HG02678 (cell line): ENCODE measurements at regions not wholly inside any gene's neighbourhood (a gene's known extent, or its start where the extent isn't known, plus 50 kb on each side); places are given as distances from the start of the nearest gene placed in this dataset.
"Not testable (repeated sequence)": the region's sequence is repeated elsewhere in the genome, so short reads cannot be mapped to it uniquely, and the experiment has no call there.

Experiments used
- ATAC-seq: cut with Tn5 transposase; IDR thresholded peaks from one replicate; pipeline ENCODE4 v1.9.1; 2021; ENCODE audit warnings: mild to moderate bottlenecking, moderate library complexity; ENCODE audit not compliant: unreplicated experiment

GRCh38 chr2:8587920-8588830 is 93.7 kb upstream of the ID2 start:
- no peak for ATAC-seq

GRCh38 chr2:8588831-8589191 is 93.0 kb upstream of the ID2 start:
- ATAC-seq, result no peak

GRCh38 chr2:8589721-8590120 is 92.1 kb upstream of the ID2 start:
- ATAC-seq, result no peak

DNA sequence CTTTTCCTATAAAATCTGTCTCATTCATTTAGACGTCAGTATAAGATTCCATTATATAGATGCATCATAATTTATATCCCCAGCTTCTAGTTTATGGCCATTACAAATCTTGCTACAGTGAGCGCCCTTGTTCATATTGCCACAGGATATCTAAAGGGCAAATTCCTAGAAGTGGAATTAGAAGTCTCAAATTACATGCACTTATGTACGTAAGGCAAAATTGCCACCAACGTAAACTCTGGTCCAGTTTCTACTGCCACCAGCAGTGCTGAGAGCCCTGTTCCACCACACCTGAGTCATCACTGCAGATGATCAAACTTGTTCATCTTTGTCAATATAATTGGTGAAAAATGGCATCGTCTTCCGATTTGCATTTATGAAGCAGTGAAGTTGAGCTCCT is 90.9 kb upstream of the ID2 start:
- no peak for ATAC-seq

GRCh38 chr2:8592736-8593135 is 89.1 kb upstream of the ID2 start:
- ATAC-seq, result no peak

DNA sequence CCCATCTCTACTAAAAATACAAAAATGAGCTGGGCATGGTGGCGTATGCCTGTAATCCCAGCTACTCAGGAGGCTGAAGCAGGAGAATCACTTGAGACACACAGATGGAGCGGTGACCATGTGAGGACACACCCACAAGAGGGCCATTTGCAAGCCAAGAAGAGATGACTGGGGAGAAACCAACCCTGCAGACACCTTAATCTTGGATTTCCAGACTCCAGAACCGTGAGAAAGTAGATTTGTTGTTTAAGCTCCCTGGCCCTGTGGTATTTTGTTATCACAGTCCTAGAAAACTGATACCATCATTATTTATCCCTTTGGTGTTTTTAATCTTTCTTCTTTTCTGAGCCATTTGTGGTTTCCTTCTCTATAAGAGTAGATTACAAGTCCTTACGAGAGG is 88.6 kb upstream of the ID2 start:
- ATAC-seq, result no peak

DNA sequence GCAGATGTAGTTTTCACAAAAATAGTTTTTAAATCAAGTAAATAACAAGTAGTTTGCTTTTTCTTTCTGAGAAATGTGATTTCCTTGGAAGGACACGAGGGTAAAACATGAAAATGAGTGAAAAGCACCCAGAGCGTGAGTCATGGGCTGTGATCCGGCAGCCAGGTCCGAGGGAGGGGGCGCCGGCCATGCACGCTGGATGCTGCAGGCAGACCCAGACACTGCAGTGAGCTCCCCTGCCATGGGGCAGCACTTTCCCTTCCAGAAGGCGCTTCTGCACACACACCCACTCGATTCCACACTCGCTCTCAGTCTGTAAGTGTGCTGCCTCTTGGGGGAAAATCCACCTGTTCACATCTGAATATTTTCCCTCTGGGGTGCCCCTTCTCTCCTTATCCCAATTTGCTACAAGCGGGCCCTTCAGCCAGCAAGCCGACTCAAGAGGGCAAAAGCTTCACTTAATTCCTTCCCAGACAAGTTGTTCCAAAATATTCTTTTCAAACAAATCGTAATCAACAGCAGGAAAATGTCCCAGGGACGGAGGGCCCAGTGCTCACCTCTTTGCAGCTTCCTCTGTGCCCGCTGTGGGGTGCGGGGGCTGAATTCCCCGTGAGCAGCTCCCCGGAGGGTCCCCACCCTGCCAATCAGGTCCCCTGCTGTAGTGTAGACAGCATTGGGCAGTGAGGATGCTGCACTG is 87.0 kb upstream of the ID2 start:
- ATAC-seq, result no peak

- no peak for ATAC-seq
Observed at GRCh38 chr2:8595428-8595805, 86.4 kb upstream of the ID2 start.

- ATAC-seq, result no peak
Observed at GRCh38 chr2:8595811-8596600, 85.8 kb upstream of the ID2 start.

DNA sequence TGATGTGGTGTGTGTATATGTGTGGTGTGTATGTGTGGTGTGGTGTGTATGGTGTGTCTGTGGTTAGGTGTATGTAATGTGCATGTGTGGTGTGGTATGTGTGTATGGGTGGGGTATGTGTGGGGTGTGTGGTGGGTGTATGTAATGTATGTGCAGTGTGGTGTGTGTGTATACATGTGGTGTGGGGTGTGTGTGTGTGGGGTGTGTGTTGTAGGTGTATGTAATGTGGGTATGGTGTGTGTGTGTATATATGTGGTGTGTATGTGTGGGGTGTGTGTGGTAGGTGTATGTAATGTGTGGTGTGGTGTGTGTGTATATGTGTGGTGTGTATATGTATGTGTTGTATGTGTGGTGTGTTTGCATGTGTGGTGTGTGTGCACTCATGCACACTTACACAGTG is 84.8 kb upstream of the ID2 start:
- no peak for ATAC-seq

DNA sequence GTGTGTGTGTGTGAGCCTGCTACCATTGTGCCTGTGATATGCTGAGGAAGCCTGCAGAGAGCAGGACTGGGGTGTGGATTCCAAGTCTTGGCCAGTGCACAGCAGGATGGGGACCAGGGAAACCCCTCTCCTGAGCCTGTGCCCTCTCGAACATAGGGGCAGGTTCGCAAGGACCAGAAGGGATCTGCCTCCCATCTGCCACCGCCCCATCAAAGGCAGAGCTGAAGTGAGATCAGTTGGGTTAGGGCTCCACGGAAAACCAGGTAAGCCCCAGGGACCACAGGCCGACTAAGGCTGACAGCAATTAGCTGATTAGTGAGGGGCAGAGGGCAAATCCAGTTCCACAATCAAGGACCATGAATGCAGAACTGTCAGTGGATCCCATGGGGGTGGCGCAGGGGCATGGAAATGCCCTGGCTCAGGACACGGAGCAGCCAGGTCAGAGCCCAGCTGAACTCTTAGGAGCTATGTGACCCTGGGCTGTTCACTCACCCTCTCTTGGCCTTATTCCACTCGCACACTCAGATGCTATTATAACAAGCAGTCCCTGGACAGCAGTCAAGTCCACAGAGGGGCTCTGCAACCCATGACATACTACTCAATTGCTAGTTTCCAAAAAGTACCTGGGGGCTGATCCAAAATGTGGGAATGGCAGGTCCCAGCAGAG is 84.2 kb upstream of the ID2 start:
- no peak for ATAC-seq

DNA sequence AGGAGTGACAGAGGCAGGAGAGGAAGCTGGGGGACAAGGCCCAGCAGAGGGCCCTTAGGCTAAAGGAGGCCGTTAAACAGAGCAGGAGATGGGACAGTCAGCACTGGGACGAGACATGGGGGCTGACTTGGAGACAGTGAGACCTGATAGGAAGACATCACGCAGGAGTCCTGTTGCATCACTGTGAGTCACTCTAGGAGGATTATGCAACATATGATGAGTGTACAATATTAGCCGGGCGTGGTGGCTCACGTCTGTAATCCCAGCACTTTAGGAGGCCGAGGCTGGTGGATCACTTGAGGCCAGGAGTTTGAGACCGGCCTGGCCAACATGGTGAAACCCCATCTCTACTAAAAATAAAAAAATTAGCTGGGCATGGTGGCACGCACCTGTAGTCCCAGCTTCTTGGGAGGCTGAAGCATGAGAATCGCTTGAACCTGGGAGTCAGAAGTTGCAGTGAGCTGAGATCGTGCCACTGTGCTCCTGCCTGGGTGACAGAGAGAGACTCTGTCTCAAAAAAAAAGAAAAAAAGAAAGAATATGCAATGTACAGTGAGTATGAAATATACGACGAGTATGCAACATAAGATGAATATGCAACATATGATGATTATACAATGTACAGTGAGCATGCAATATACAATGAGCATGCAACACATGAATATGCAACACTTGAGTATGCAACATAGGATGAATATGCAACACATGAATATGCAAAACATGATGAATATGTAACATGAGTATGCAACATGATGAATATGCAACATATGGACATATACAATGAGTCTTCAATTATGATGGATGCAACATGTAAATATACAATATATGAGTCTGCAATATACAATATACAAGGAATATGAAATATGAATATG is 83.3 kb upstream of the ID2 start:
- no peak for ATAC-seq

GRCh38 chr2:8599421-8600242 is 82.2 kb upstream of the ID2 start:
- ATAC-seq, result no peak

DNA sequence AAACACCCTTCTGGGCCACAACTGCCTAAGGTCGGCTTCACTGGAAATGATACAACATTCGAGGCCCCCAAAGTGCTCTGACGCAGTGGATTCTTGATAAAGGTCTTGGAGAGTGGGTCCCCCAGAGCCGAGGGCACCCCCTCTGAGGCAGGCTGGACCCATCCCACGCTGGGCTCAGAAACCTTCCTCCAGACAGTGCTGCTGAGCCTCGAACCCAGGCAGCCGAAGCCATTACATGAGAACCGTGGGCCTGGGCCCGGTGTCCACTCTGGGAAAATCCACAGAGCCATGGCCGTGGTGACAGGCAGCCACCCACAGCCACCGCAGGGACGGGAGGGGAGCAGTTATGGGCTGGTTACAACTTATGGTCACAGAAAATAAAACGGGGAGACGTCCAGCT is 81.4 kb upstream of the ID2 start:
- no peak for ATAC-seq

DNA sequence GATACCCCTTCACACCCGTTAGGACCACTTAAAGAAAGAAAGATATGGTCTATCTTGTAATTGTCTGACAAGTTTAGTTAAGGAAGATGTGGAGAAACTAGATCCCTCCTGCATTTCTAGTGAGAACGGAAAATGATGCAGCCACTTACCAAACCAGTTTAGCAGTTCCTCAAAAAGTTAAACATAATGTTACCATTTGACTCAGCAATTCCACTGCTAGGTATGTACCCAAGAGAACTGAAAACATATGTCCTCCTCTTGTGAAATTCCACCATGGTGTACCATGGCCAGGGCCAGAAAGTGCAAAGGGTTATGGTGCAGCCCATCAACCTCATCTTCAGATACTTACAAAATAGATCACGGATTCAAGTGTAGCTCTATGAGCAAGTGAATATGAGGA is 79.0 kb upstream of the ID2 start:
- ATAC-seq, result peak; percentile 35

GRCh38 chr2:8603356-8603755 is 78.5 kb upstream of the ID2 start:
- not testable (repeated sequence) for ATAC-seq

DNA sequence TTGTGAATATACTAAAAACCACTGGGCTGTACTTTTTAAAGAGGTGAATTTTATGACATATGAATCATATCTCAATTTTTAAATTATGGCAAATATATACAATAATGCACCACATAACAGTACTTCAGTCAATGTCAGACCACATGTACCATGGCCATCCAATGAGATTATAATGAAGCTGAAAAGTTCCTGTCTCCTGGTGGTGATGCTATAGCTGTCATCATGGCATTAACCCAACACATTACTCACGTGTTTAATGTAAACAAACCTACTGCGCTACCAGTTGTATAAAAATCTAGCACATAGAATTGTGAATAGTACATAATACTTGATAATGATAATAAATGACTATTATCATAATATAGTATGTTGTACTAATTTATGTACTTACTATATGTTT is 77.6 kb upstream of the ID2 start:
- no peak for ATAC-seq

- ATAC-seq, result no peak
Observed at GRCh38 chr2:8605351-8606065, 76.3 kb upstream of the ID2 start.

- peak; percentile 94 for ATAC-seq
Observed at GRCh38 chr2:8606226-8606625, 75.6 kb upstream of the ID2 start.
